Body of pancreas (tissue), 4 donors: ENCODE measurements at regions not wholly inside any gene's neighbourhood (a gene's known extent, or its start where the extent isn't known, plus 50 kb on each side); places are given as distances from the start of the nearest gene placed in this dataset.

Experiments used
- CTCF ChIP-seq, 7 experiments: fragments of 450-650 bp in 4 of 7; fragments of 200-600 bp in 3 of 7; sonication (generic) in 3 of 7; IDR thresholded peaks; one replicate each; pipeline ENCODE4 v1.5.1; 2016 to 2019; ENCODE audit warnings: antibody characterized with exemption in 7 of 7
- POLR2A ChIP-seq, 3 donors: fragments of 450-650 bp; IDR thresholded peaks; one replicate each; pipeline ENCODE4 v1.6.1; 2016; ENCODE audit warnings: antibody characterized with exemption in 3 of 3, mild to moderate bottlenecking in 2 of 3

- no peak for TF ChIP-seq CTCF (IDR thresholded peaks at IDR 0.05)
- no peak for TF ChIP-seq POLR2A (IDR thresholded peaks at IDR 0.05)
Observed at GRCh38 chr2:108084311-108084710, 98.0 kb downstream of the SLC5A7 start.
